ENCODE measurements at regions not wholly inside any gene's neighbourhood (a gene's known extent, or its start where the extent isn't known, plus 50 kb on each side); places are given as distances from the start of the nearest gene placed in this dataset.
A peak's percentile ranks its signal among the peaks of the same experiment; 100 is the strongest.

DNA sequence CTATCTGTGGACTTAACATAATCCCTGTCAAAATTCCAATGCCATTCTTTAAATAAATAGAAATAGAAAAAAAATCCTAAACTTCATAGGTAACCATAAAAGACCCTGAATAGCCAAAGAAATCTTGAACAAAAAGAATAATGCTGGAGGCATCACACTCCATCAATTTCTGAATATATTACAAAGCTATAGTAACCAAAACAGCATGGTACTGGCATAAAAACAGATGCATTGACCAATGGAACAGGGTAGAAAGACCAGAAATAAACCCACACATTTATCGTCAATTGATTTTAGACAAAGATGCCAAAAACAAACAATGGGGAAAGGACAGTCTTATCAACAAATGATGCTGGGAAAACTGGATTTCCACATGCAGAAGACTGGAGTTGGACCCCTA, 205.7 kb downstream of the VAPA start:
- no peak overlapping the region for H3K4me3 ChIP-seq (ENCODE audit: low read length)
- H3K36me3 ChIP-seq (ENCODE audit: insufficient read depth, low read length), result no peaks in the 10 kb centered on the region
- no peak for DNase-seq
- H3K27me3 ChIP-seq (ENCODE audit: low read length), result no peaks in the 10 kb centered on the region
- H3K79me2 ChIP-seq (ENCODE audit: low read length), result no peaks in the 10 kb centered on the region
- H3K4me2 ChIP-seq (ENCODE audit: low read depth, low read length, poor library complexity, severe bottlenecking), result peak overlapping the region; percentile 10
- no peak overlapping the region for H3K9ac ChIP-seq (ENCODE audit: low read length)
- H4K20me1 ChIP-seq (ENCODE audit: insufficient read depth, low read depth, low read length), result no peaks in the 10 kb centered on the region
- no peaks in the 10 kb centered on the region for H3K9me3 ChIP-seq (ENCODE audit: low read length)
- H3K4me1 ChIP-seq (ENCODE audit: low read length), result peaks cover 20% of the 10 kb centered on the region
- no peak overlapping the region for H2AFZ ChIP-seq (ENCODE audit: low read length)
- no peaks in the 10 kb centered on the region for H3K9me2 ChIP-seq (replicated peaks; ENCODE audit: insufficient read depth, low read length)
- no peak overlapping the region for H3K27ac ChIP-seq (ENCODE audit: low read length)

DNA sequence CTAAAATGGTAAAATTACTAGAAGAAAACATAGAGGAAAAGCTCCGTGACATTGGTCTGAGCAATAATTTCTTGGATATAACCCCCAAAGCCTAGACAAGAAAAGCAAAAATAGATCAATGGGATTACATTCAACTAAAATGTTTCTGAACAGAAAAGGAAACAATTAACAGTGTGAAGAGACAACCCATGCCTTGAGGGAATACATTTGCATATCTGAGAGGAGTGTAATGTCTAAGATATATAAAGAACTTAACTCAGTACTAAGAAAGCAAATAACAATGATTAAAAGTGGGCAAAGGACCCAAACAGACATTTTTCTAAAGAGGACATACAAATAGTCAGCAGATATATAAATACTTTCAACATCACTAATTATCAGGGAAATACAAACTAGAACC, 206.2 kb downstream of the VAPA start:
- Histone ChIP-seq H3K27me3 (ENCODE audit: low read length) (no peaks in the 10 kb centered on the region), H4K20me1 (ENCODE audit: insufficient read depth, low read depth, low read length) (no peaks in the 10 kb centered on the region), H3K9me3 (ENCODE audit: low read length) (no peaks in the 10 kb centered on the region), H3K4me2 (ENCODE audit: low read depth, low read length, poor library complexity, severe bottlenecking) (peak overlapping the region; percentile 10), H2AFZ (ENCODE audit: low read length) (no peak overlapping the region), H3K36me3 (ENCODE audit: insufficient read depth, low read length) (no peaks in the 10 kb centered on the region), H3K27ac (ENCODE audit: low read length) (no peak overlapping the region), H3K4me3 (ENCODE audit: low read length) (no peak overlapping the region), H3K9me2 (replicated peaks; ENCODE audit: insufficient read depth, low read length) (no peaks in the 10 kb centered on the region), H3K4me1 (ENCODE audit: low read length) (peaks cover 20% of the 10 kb centered on the region), H3K79me2 (ENCODE audit: low read length) (no peaks in the 10 kb centered on the region), H3K9ac (ENCODE audit: low read length) (no peak overlapping the region)
- peak; percentile 49 for DNase-seq

DNA sequence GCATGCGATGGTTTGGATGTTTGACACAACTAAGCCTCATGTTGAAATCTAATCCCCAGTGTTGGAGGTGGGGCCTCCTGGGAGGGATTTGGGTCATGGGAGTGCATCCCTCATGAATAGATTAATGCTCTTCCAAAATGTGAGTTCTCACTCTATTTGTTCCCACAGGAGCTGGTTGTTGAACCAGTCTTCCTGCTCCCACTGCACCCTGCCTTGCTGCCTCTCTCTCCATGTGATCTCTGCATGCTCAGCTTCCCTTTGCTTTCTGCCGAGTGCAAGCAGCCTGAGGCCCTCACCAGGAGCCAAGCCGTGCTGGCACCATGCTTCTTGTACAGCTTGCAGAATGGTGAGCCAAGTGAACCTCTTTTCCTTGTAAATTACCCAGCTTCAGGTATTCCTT, 206.8 kb downstream of the VAPA start:
- H3K4me2 ChIP-seq (ENCODE audit: low read depth, low read length, poor library complexity, severe bottlenecking), result no peak overlapping the region
- H3K4me3 ChIP-seq (ENCODE audit: low read length), result no peak overlapping the region
- H3K27ac ChIP-seq (ENCODE audit: low read length), result no peak overlapping the region
- no peaks in the 10 kb centered on the region for H3K27me3 ChIP-seq (ENCODE audit: low read length)
- peaks cover 20% of the 10 kb centered on the region for H3K4me1 ChIP-seq (ENCODE audit: low read length)
- DNase-seq, result no peak
- no peaks in the 10 kb centered on the region for H3K36me3 ChIP-seq (ENCODE audit: insufficient read depth, low read length)
- H3K9me2 ChIP-seq (replicated peaks; ENCODE audit: insufficient read depth, low read length), result no peaks in the 10 kb centered on the region
- H4K20me1 ChIP-seq (ENCODE audit: insufficient read depth, low read depth, low read length), result no peaks in the 10 kb centered on the region
- no peaks in the 10 kb centered on the region for H3K9me3 ChIP-seq (ENCODE audit: low read length)
- H2AFZ ChIP-seq (ENCODE audit: low read length), result no peak overlapping the region
- H3K9ac ChIP-seq (ENCODE audit: low read length), result no peak overlapping the region
- no peaks in the 10 kb centered on the region for H3K79me2 ChIP-seq (ENCODE audit: low read length)

DNA sequence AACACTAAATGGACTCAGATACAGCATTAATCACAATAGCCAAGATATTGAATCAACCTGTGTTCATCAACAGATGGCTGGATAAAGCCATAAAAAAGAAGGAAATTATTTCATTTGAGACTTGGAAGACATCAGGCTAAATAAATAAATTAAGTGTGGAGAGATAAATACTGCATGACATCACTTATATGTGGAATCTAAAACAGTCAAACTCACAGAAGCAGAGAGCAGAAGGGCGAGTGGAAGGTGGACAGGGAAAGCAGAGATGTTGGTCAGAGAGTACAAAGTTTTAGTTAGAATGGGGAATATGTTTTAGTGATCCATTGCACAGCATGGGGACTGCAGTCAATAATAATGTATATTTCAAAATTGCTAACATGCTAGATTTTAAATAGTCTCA, 207.2 kb downstream of the VAPA start:
- no peak overlapping the region for H3K27ac ChIP-seq (ENCODE audit: low read length)
- no peak for DNase-seq

DNA sequence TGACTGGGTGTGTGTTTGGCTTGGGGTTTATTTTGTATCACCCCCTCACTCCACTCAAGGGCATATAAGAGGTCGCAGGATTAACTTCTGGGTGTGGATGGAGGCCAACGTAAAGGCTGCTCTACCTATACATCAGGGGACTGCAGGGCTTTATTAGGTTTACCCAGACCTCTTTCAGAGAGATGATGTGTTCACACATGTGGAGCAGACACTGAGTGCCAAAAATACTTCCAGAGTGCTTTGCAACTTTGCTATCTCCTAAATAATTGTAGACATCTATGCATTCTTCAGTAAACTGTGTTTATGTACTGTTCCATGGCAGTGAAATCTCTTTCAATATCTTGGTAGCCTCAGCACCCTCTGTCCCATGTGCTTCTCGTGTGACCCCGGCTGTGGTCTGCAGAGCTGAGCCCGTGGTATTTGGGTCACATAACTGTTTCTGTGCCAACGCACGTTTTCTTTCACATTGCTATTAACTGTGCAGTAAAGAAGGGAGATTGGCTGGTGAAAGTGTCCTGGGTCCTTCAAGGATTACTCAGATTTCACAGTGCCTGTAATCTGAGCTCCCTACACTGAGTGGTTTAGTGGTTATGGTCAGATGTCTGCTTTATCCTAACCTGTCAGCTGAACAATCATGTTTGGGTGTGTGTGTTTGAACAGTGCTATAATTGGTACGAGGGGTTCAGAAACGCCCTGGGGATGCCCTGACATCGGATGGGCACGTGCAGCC, 208.1 kb downstream of the VAPA start:
- no peak overlapping the region for H3K4me2 ChIP-seq (ENCODE audit: low read depth, low read length, poor library complexity, severe bottlenecking)
- no peak overlapping the region for H3K9ac ChIP-seq (ENCODE audit: low read length)
- no peaks in the 10 kb centered on the region for H3K79me2 ChIP-seq (ENCODE audit: low read length)
- H3K4me3 ChIP-seq (ENCODE audit: low read length), result no peak overlapping the region
- no peak overlapping the region for H3K27ac ChIP-seq (ENCODE audit: low read length)
- H3K9me3 ChIP-seq (ENCODE audit: low read length), result no peaks in the 10 kb centered on the region
- DNase-seq, result no peak
- no peaks in the 10 kb centered on the region for H3K36me3 ChIP-seq (ENCODE audit: insufficient read depth, low read length)
- no peaks in the 10 kb centered on the region for H3K9me2 ChIP-seq (replicated peaks; ENCODE audit: insufficient read depth, low read length)
- no peaks in the 10 kb centered on the region for H4K20me1 ChIP-seq (ENCODE audit: insufficient read depth, low read depth, low read length)
- H3K4me1 ChIP-seq (ENCODE audit: low read length), result peaks cover 20% of the 10 kb centered on the region
- H3K27me3 ChIP-seq (ENCODE audit: low read length), result no peaks in the 10 kb centered on the region
- no peak overlapping the region for H2AFZ ChIP-seq (ENCODE audit: low read length)

More for the DNA sequence above, 207.2 kb downstream of the VAPA start:
- H3K36me3 ChIP-seq (ENCODE audit: insufficient read depth, low read length), result no peaks in the 10 kb centered on the region
- H3K9me2 ChIP-seq (replicated peaks; ENCODE audit: insufficient read depth, low read length), result no peaks in the 10 kb centered on the region
- H3K4me3 ChIP-seq (ENCODE audit: low read length), result no peak overlapping the region
- H3K27me3 ChIP-seq (ENCODE audit: low read length), result no peaks in the 10 kb centered on the region
- no peak overlapping the region for H2AFZ ChIP-seq (ENCODE audit: low read length)
- no peaks in the 10 kb centered on the region for H3K79me2 ChIP-seq (ENCODE audit: low read length)
- no peak overlapping the region for H3K9ac ChIP-seq (ENCODE audit: low read length)
- H4K20me1 ChIP-seq (ENCODE audit: insufficient read depth, low read depth, low read length), result no peaks in the 10 kb centered on the region
- no peaks in the 10 kb centered on the region for H3K9me3 ChIP-seq (ENCODE audit: low read length)
- H3K4me2 ChIP-seq (ENCODE audit: low read depth, low read length, poor library complexity, severe bottlenecking), result no peak overlapping the region
- peaks cover 20% of the 10 kb centered on the region for H3K4me1 ChIP-seq (ENCODE audit: low read length)

DNA sequence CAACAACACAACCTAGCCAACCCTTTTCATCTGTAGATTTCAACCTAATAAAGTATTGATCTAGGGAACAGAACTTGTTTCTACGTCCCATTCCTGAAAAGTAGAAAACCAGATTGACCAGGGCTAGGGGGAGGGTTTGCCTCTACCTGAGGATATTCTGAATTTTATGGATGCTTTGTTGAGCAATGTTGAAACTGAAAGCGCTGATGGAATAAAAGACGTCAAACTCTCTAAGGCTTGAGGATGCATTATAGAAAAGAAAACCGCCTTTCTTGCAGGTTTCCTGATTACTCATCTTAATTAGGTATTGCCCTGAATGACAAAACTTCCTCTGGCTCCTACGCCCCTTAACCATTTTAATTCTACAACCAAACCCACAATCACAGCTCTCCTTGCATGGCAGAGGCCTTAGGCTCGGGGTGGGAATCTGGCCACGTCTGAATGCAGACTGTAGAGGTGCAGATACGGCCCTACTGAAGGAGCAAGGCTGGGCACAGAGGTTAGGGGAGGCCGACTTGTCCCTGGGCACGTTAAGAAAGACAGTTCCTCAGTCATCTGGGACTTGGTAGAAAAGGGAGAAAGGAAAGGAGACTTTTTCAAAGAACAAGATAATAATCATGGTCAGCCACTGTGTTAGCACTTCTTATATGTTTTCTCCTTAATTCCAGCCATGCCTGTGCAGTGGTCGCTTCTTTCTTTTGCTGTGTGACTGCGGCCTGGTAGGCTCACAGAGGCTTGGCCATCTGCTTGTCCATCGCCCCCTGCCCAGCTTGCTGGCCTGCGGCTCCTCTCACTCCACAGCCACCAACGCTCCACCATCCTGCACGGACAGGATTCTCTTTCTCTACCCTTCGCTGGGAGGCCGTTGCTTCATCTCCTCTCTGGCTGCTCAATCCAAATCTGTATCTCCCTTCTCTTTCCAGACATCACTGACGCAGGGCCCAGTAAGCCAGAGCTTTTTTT, 209.5 kb downstream of the VAPA start:
- Histone ChIP-seq H3K9me3 (ENCODE audit: low read length) (no peaks in the 10 kb centered on the region), H4K20me1 (ENCODE audit: insufficient read depth, low read depth, low read length) (no peaks in the 10 kb centered on the region), H3K4me2 (ENCODE audit: low read depth, low read length, poor library complexity, severe bottlenecking) (no peak overlapping the region)

DNA sequence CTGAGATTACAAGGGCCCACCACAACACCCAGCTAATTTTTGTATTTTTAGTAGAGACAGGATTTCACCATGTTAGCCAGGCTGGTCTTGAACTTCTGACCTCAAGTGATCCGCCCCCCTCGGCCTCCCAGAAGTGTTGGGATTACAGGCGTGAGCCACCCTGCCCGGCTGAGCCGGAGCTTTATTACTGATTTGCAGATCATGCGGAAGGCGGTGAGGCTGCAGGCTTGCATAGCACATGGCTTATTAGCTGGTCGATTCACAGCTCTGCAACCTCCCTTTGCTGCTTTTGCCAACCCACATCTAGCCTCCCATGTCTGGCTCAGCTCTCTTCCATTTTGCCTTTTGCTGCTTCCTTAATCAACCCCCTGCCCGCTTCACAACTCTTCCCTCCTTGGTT, 210.3 kb downstream of the VAPA start:
- no peak overlapping the region for H2AFZ ChIP-seq (ENCODE audit: low read length)
- H3K9me2 ChIP-seq (replicated peaks; ENCODE audit: insufficient read depth, low read length), result no peaks in the 10 kb centered on the region
- H3K9me3 ChIP-seq (ENCODE audit: low read length), result no peaks in the 10 kb centered on the region
- no peaks in the 10 kb centered on the region for H3K79me2 ChIP-seq (ENCODE audit: low read length)
- H3K4me1 ChIP-seq (ENCODE audit: low read length), result peaks cover 20% of the 10 kb centered on the region
- no peak overlapping the region for H3K4me3 ChIP-seq (ENCODE audit: low read length)
- no peak overlapping the region for H3K27ac ChIP-seq (ENCODE audit: low read length)
- no peak for DNase-seq
- no peaks in the 10 kb centered on the region for H3K36me3 ChIP-seq (ENCODE audit: insufficient read depth, low read length)
- H3K9ac ChIP-seq (ENCODE audit: low read length), result no peak overlapping the region
- no peak overlapping the region for H3K4me2 ChIP-seq (ENCODE audit: low read depth, low read length, poor library complexity, severe bottlenecking)
- no peaks in the 10 kb centered on the region for H3K27me3 ChIP-seq (ENCODE audit: low read length)
- H4K20me1 ChIP-seq (ENCODE audit: insufficient read depth, low read depth, low read length), result no peaks in the 10 kb centered on the region

More for the DNA sequence above, 209.5 kb downstream of the VAPA start:
- Histone ChIP-seq H3K79me2 (ENCODE audit: low read length) (no peaks in the 10 kb centered on the region), H3K27me3 (ENCODE audit: low read length) (no peaks in the 10 kb centered on the region), H3K27ac (ENCODE audit: low read length) (no peak overlapping the region), H3K36me3 (ENCODE audit: insufficient read depth, low read length) (no peaks in the 10 kb centered on the region), H3K9ac (ENCODE audit: low read length) (no peak overlapping the region), H3K4me1 (ENCODE audit: low read length) (peaks cover 20% of the 10 kb centered on the region), H2AFZ (ENCODE audit: low read length) (no peak overlapping the region), H3K9me2 (replicated peaks; ENCODE audit: insufficient read depth, low read length) (no peaks in the 10 kb centered on the region), H3K4me3 (ENCODE audit: low read length) (no peak overlapping the region)
- DNase-seq, result no peak

DNA sequence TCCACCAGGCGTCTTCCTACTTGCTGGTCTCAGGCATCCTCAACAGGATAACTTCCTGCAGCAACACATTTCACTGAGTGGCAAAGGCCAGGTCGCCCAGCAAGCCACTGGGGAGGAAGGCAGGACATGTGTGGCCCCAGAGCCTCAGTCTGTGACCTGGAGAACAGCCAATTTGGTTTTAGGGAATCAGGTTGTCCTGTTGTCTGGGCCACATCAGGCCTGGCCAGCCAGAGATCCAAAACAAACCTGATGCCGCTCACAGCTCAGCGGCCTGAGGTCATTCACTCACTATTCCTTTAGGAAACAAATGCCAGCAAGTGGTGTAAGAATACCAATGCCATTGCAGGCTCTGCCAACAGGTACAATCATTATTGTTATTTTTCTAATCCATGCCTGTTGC, 210.7 kb downstream of the VAPA start:
- Histone ChIP-seq H3K9me2 (replicated peaks; ENCODE audit: insufficient read depth, low read length) (no peaks in the 10 kb centered on the region), H3K4me1 (ENCODE audit: low read length) (peaks cover 19% of the 10 kb centered on the region), H3K9me3 (ENCODE audit: low read length) (no peaks in the 10 kb centered on the region), H3K36me3 (ENCODE audit: insufficient read depth, low read length) (no peaks in the 10 kb centered on the region), H3K27me3 (ENCODE audit: low read length) (no peaks in the 10 kb centered on the region), H3K79me2 (ENCODE audit: low read length) (no peaks in the 10 kb centered on the region), H3K4me2 (ENCODE audit: low read depth, low read length, poor library complexity, severe bottlenecking) (no peak overlapping the region), H3K9ac (ENCODE audit: low read length) (no peak overlapping the region), H3K4me3 (ENCODE audit: low read length) (no peak overlapping the region), H3K27ac (ENCODE audit: low read length) (no peak overlapping the region), H2AFZ (ENCODE audit: low read length) (no peak overlapping the region), H4K20me1 (ENCODE audit: insufficient read depth, low read depth, low read length) (no peaks in the 10 kb centered on the region)
- DNase-seq, result no peak
